ENCODE measurements at regions not wholly inside any gene's neighbourhood (a gene's known extent, or its start where the extent isn't known, plus 50 kb on each side); places are given as distances from the start of the nearest gene placed in this dataset.
"Not testable (repeated sequence)": the region's sequence is repeated elsewhere in the genome, so short reads cannot be mapped to it uniquely, and the experiment has no call there.

- Histone ChIP-seq H3K27ac (ENCODE audit: low read depth, low read length) (no peak overlapping the region), H3K4me1 (ENCODE audit: control insufficient read depth in 1 of 2, insufficient read depth in 2 of 2, low read length in 2 of 2) (no peaks in the 10 kb centered on the region), H3K4me3 (ENCODE audit: low read depth in 1 of 2, low read length in 2 of 2) (no peak overlapping the region), H3K9ac (ENCODE audit: low read depth in 1 of 2, low read length in 2 of 2) (no peak overlapping the region), H3K9me3 (ENCODE audit: control insufficient read depth in 1 of 2, low read length in 2 of 2) (no peaks in the 10 kb centered on the region), H3K27me3 (ENCODE audit: control insufficient read depth in 1 of 2, insufficient read depth in 2 of 2, low read length in 2 of 2) (no peaks in the 10 kb centered on the region), H3K36me3 (ENCODE audit: control insufficient read depth in 1 of 2, insufficient read depth in 2 of 2, low read length in 2 of 2) (no peaks in the 10 kb centered on the region)
Measured at GRCh38 chr2:224169847-224170246, 130.8 kb upstream of the SERPINE2 start.

DNA sequence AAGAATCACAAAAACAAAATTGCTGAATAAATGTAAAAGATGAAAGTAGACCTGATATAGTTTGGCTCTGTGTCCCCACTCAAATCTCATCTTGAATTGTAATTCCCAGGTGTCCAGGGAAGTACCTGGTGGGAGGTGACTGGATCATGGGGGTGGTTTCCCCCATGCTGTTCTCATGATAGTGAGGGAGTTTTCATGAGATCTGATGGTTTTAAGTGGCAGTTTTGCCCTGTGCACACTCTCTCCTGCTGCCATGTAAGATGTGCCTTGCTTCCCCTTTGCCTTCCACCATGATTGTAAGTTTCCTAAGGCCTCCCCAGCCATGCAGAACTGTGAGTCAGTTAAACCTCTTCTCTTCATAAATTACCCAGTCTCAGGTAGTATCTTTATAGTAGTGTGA is 128.7 kb upstream of the SERPINE2 start:
- not testable (repeated sequence) for H3K27ac ChIP-seq (ENCODE audit: low read depth, low read length); H3K9me3 ChIP-seq (ENCODE audit: control insufficient read depth in 1 of 2, low read length in 2 of 2)

GRCh38 chr2:224166654-224167053 is 127.6 kb upstream of the SERPINE2 start:
- H3K9me3 ChIP-seq (ENCODE audit: control insufficient read depth in 1 of 2, low read length in 2 of 2), result no peaks in the 10 kb centered on the region

More for the DNA sequence above, 128.7 kb upstream of the SERPINE2 start:
- H3K4me1 ChIP-seq (ENCODE audit: control insufficient read depth in 1 of 2, insufficient read depth in 2 of 2, low read length in 2 of 2); H3K36me3 ChIP-seq (ENCODE audit: control insufficient read depth in 1 of 2, insufficient read depth in 2 of 2, low read length in 2 of 2); H3K4me3 ChIP-seq (ENCODE audit: low read depth in 1 of 2, low read length in 2 of 2); H3K27me3 ChIP-seq (ENCODE audit: control insufficient read depth in 1 of 2, insufficient read depth in 2 of 2, low read length in 2 of 2); H3K9ac ChIP-seq (ENCODE audit: low read depth in 1 of 2, low read length in 2 of 2): not testable (repeated sequence)

DNA sequence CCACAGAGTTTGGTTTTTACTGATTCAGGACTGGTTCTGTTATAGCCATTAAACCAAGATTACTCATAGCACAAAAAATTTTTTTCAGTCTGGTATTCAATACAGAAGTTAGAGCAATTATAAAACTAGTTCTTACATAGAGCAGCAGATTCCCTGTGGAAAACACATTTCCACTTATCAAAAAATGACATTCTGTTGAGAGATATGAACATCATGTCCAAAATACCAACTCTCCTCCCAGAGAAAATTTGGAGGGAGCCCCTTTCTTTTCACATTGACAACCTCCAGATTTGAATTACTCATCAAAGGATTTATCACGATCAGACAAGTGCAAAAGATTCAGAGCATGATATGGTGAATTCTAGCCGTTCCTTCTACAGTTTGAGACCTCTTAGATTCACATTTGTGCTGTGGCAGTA is 126.8 kb upstream of the SERPINE2 start:
- H3K27me3 ChIP-seq (ENCODE audit: control insufficient read depth in 1 of 2, insufficient read depth in 2 of 2, low read length in 2 of 2), result no peaks in the 10 kb centered on the region

More at GRCh38 chr2:224166654-224167053, 127.6 kb upstream of the SERPINE2 start:
- H3K4me3 ChIP-seq (ENCODE audit: low read depth in 1 of 2, low read length in 2 of 2), result no peak overlapping the region
- no peaks in the 10 kb centered on the region for H3K27me3 ChIP-seq (ENCODE audit: control insufficient read depth in 1 of 2, insufficient read depth in 2 of 2, low read length in 2 of 2)
- peaks cover 0 to 6% of the 10 kb centered on the region in 2 donors for H3K4me1 ChIP-seq (ENCODE audit: control insufficient read depth in 1 of 2, insufficient read depth in 2 of 2, low read length in 2 of 2)
- no peaks in the 10 kb centered on the region for H3K36me3 ChIP-seq (ENCODE audit: control insufficient read depth in 1 of 2, insufficient read depth in 2 of 2, low read length in 2 of 2)
- H3K27ac ChIP-seq (ENCODE audit: low read depth, low read length), result no peak overlapping the region
- H3K9ac ChIP-seq (ENCODE audit: low read depth in 1 of 2, low read length in 2 of 2), result no peak overlapping the region

GRCh38 chr2:224163566-224164307 is 124.7 kb upstream of the SERPINE2 start:
- Histone ChIP-seq H3K9ac (ENCODE audit: low read depth in 1 of 2, low read length in 2 of 2) (no peak overlapping the region), H3K27me3 (ENCODE audit: control insufficient read depth in 1 of 2, insufficient read depth in 2 of 2, low read length in 2 of 2) (no peaks in the 10 kb centered on the region), H3K9me3 (ENCODE audit: control insufficient read depth in 1 of 2, low read length in 2 of 2) (no peaks in the 10 kb centered on the region), H3K27ac (ENCODE audit: low read depth, low read length) (no peak overlapping the region), H3K36me3 (ENCODE audit: control insufficient read depth in 1 of 2, insufficient read depth in 2 of 2, low read length in 2 of 2) (no peaks in the 10 kb centered on the region), H3K4me3 (ENCODE audit: low read depth in 1 of 2, low read length in 2 of 2) (no peak overlapping the region), H3K4me1 (ENCODE audit: control insufficient read depth in 1 of 2, insufficient read depth in 2 of 2, low read length in 2 of 2) (peaks cover 0 to 13% of the 10 kb centered on the region in 2 donors)

More for the DNA sequence above, 126.8 kb upstream of the SERPINE2 start:
- no peaks in the 10 kb centered on the region for H3K9me3 ChIP-seq (ENCODE audit: control insufficient read depth in 1 of 2, low read length in 2 of 2)
- H3K4me3 ChIP-seq (ENCODE audit: low read depth in 1 of 2, low read length in 2 of 2), result no peak overlapping the region
- H3K9ac ChIP-seq (ENCODE audit: low read depth in 1 of 2, low read length in 2 of 2), result no peak overlapping the region
- peaks cover 0 to 6% of the 10 kb centered on the region in 2 donors for H3K4me1 ChIP-seq (ENCODE audit: control insufficient read depth in 1 of 2, insufficient read depth in 2 of 2, low read length in 2 of 2)
- H3K36me3 ChIP-seq (ENCODE audit: control insufficient read depth in 1 of 2, insufficient read depth in 2 of 2, low read length in 2 of 2), result no peaks in the 10 kb centered on the region
- no peak overlapping the region for H3K27ac ChIP-seq (ENCODE audit: low read depth, low read length)

- Histone ChIP-seq H3K9me3 (ENCODE audit: control insufficient read depth in 1 of 2, low read length in 2 of 2) (no peaks in the 10 kb centered on the region), H3K36me3 (ENCODE audit: control insufficient read depth in 1 of 2, insufficient read depth in 2 of 2, low read length in 2 of 2) (no peaks in the 10 kb centered on the region), H3K27ac (ENCODE audit: low read depth, low read length) (no peak overlapping the region), H3K4me3 (ENCODE audit: low read depth in 1 of 2, low read length in 2 of 2) (no peak overlapping the region), H3K4me1 (ENCODE audit: control insufficient read depth in 1 of 2, insufficient read depth in 2 of 2, low read length in 2 of 2) (peaks cover 0 to 14% of the 10 kb centered on the region in 2 donors), H3K9ac (ENCODE audit: low read depth in 1 of 2, low read length in 2 of 2) (no peak overlapping the region), H3K27me3 (ENCODE audit: control insufficient read depth in 1 of 2, insufficient read depth in 2 of 2, low read length in 2 of 2) (no peaks in the 10 kb centered on the region)
Measured at GRCh38 chr2:224162122-224162521, 123.0 kb upstream of the SERPINE2 start.

- H3K4me3 ChIP-seq (ENCODE audit: low read depth in 1 of 2, low read length in 2 of 2), result no peak overlapping the region
- no peaks in the 10 kb centered on the region for H3K9me3 ChIP-seq (ENCODE audit: control insufficient read depth in 1 of 2, low read length in 2 of 2)
- no peaks in the 10 kb centered on the region for H3K27me3 ChIP-seq (ENCODE audit: control insufficient read depth in 1 of 2, insufficient read depth in 2 of 2, low read length in 2 of 2)
- peaks cover 0 to 14% of the 10 kb centered on the region in 2 donors for H3K4me1 ChIP-seq (ENCODE audit: control insufficient read depth in 1 of 2, insufficient read depth in 2 of 2, low read length in 2 of 2)
- no peak overlapping the region for H3K9ac ChIP-seq (ENCODE audit: low read depth in 1 of 2, low read length in 2 of 2)
- no peak overlapping the region for H3K27ac ChIP-seq (ENCODE audit: low read depth, low read length)
- no peaks in the 10 kb centered on the region for H3K36me3 ChIP-seq (ENCODE audit: control insufficient read depth in 1 of 2, insufficient read depth in 2 of 2, low read length in 2 of 2)
Measured at GRCh38 chr2:224161712-224162111, 122.6 kb upstream of the SERPINE2 start.

- H3K27ac ChIP-seq (ENCODE audit: low read depth, low read length), result no peak overlapping the region
- H3K4me3 ChIP-seq (ENCODE audit: low read depth in 1 of 2, low read length in 2 of 2), result no peak overlapping the region
- H3K27me3 ChIP-seq (ENCODE audit: control insufficient read depth in 1 of 2, insufficient read depth in 2 of 2, low read length in 2 of 2), result no peaks in the 10 kb centered on the region
- peaks cover 0 to 16% of the 10 kb centered on the region in 2 donors for H3K4me1 ChIP-seq (ENCODE audit: control insufficient read depth in 1 of 2, insufficient read depth in 2 of 2, low read length in 2 of 2)
- H3K36me3 ChIP-seq (ENCODE audit: control insufficient read depth in 1 of 2, insufficient read depth in 2 of 2, low read length in 2 of 2), result no peaks in the 10 kb centered on the region
- H3K9ac ChIP-seq (ENCODE audit: low read depth in 1 of 2, low read length in 2 of 2), result no peak overlapping the region
- no peaks in the 10 kb centered on the region for H3K9me3 ChIP-seq (ENCODE audit: control insufficient read depth in 1 of 2, low read length in 2 of 2)
Measured at GRCh38 chr2:224160917-224161316, 121.8 kb upstream of the SERPINE2 start.

DNA sequence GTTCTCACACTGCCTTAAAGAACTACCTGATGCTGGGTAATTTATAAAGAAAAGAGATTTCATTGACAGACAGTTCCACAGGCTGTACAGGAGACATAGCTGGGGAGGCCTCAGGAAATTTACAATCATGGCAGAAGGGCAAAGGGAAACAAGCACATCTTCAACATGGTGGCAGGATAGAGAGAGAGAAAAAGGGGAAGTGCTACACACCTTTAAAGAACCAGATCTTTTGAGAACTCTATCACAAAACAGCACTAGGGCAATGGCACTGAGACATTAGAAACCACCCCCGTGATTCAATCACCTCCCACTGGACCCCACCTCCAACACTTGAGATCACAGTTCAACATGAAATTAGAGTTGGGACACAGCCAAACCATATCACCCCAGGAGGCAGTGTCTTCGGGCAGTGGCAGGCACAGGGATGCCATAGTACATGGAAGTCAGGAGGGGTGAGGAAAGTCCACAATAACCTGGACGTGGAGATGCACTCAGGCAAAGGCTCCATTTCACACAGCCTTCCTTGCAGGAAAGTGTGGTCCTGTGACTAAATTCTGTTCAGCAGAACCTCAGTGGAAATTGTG is 120.4 kb upstream of the SERPINE2 start:
- Histone ChIP-seq H3K9me3 (ENCODE audit: control insufficient read depth in 1 of 2, low read length in 2 of 2) (no peaks in the 10 kb centered on the region), H3K4me1 (ENCODE audit: control insufficient read depth in 1 of 2, insufficient read depth in 2 of 2, low read length in 2 of 2) (peaks cover 9 to 30% of the 10 kb centered on the region in 2 donors), H3K36me3 (ENCODE audit: control insufficient read depth in 1 of 2, insufficient read depth in 2 of 2, low read length in 2 of 2) (no peaks in the 10 kb centered on the region), H3K4me3 (ENCODE audit: low read depth in 1 of 2, low read length in 2 of 2) (no peak overlapping the region), H3K9ac (ENCODE audit: low read depth in 1 of 2, low read length in 2 of 2) (no peak overlapping the region), H3K27me3 (ENCODE audit: control insufficient read depth in 1 of 2, insufficient read depth in 2 of 2, low read length in 2 of 2) (no peaks in the 10 kb centered on the region), H3K27ac (ENCODE audit: low read depth, low read length) (no peak overlapping the region)

DNA sequence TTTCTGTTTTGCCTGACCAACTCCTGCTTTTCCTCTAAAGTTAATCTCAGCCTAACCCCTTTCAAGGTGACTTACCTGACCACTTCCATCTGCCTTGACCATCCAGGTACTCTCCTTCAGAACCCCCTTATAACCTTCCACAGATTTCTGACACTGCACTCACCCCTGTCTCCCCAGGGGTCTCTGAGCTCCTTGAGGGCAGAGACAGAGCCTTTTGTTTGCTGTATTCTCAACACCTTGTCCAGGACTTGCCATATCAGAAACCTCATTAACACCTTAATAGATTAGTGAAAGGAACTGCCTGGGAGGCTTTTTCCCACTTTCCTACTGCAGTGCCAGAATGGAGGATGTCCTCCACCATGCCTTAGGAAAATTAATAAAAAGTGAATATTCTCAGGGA is 119.7 kb upstream of the SERPINE2 start:
- Histone ChIP-seq H3K4me1 (ENCODE audit: control insufficient read depth in 1 of 2, insufficient read depth in 2 of 2, low read length in 2 of 2) (peaks cover 9 to 27% of the 10 kb centered on the region in 2 donors), H3K9ac (ENCODE audit: low read depth in 1 of 2, low read length in 2 of 2) (no peak overlapping the region), H3K36me3 (ENCODE audit: control insufficient read depth in 1 of 2, insufficient read depth in 2 of 2, low read length in 2 of 2) (no peaks in the 10 kb centered on the region), H3K4me3 (ENCODE audit: low read depth in 1 of 2, low read length in 2 of 2) (no peak overlapping the region), H3K27ac (ENCODE audit: low read depth, low read length) (no peak overlapping the region), H3K27me3 (ENCODE audit: control insufficient read depth in 1 of 2, insufficient read depth in 2 of 2, low read length in 2 of 2) (no peaks in the 10 kb centered on the region), H3K9me3 (ENCODE audit: control insufficient read depth in 1 of 2, low read length in 2 of 2) (no peaks in the 10 kb centered on the region)

All from duodenal mucosa (tissue), 2 donors.